Liver (tissue), 8 donors: ENCODE measurements at regions not wholly inside any gene's neighbourhood (a gene's known extent, or its start where the extent isn't known, plus 50 kb on each side); places are given as distances from the start of the nearest gene placed in this dataset.

Experiments
- DNase-seq: peaks from one replicate; pipeline ENCODE4 v3.0.0-alpha.2; 2017; ENCODE audit warnings: low spot score
- H3K27ac ChIP-seq, 2 donors: one replicate each; pipeline ENCODE4 v1.7.0; 2013; ENCODE audit warnings: inconsistent platforms in 2 of 2, low read length in 2 of 2, control low read depth in 1 of 2, low read depth in 1 of 2, mild to moderate bottlenecking in 1 of 2
- H3K27me3 ChIP-seq, 4 donors: one replicate each; pipeline versions ENCODE4 v1.6.1 to v1.7.0; 2013; ENCODE audit warnings: low read length in 3 of 4, inconsistent platforms in 1 of 4, mild to moderate bottlenecking in 1 of 4, moderate library complexity in 1 of 4; ENCODE audit not compliant: control insufficient read depth in 4 of 4, insufficient read depth in 4 of 4
- H3K36me3 ChIP-seq, 4 donors: one replicate each; pipeline versions ENCODE4 v1.6.1 to v1.7.0; 2013; ENCODE audit warnings: low read length in 3 of 4, mild to moderate bottlenecking in 3 of 4, low read depth in 1 of 4, moderate library complexity in 1 of 4; ENCODE audit not compliant: control insufficient read depth in 4 of 4, insufficient read depth in 3 of 4
- H3K4me1 ChIP-seq, 4 donors: one replicate each; pipeline versions ENCODE4 v1.6.1 to v1.7.0; 2013; ENCODE audit warnings: low read length in 3 of 4, mild to moderate bottlenecking in 3 of 4, moderate library complexity in 1 of 4; ENCODE audit not compliant: control insufficient read depth in 4 of 4, insufficient read depth in 4 of 4
- H3K4me3 ChIP-seq, 3 donors: one replicate each; pipeline versions ENCODE4 v1.6.1 to v1.7.0; 2013; ENCODE audit warnings: low read length in 3 of 3, control low read depth in 1 of 3, low read depth in 1 of 3, mild to moderate bottlenecking in 1 of 3
- H3K9ac ChIP-seq, 2 donors: one replicate each; pipeline ENCODE4 v1.7.0; 2013; ENCODE audit warnings: low read length in 2 of 2, mild to moderate bottlenecking in 2 of 2, moderate library complexity in 2 of 2, control low read depth in 1 of 2, low read depth in 1 of 2
- H3K9me3 ChIP-seq, 4 donors: one replicate each; pipeline versions ENCODE4 v1.6.1 to v1.7.0; 2013; ENCODE audit warnings: low read length in 3 of 4; ENCODE audit not compliant: control insufficient read depth in 4 of 4
- EGR1 ChIP-seq, 2 donors: IDR thresholded peaks; 2 replicates each; pipeline ENCODE4 v1.6.1; 2016 to 2018; ENCODE audit warnings: antibody characterized with exemption in 2 of 2, low read depth in 2 of 2
- FOXA1 ChIP-seq: IDR thresholded peaks from 2 replicates; pipeline ENCODE4 v1.6.1; 2016; ENCODE audit warnings: antibody characterized with exemption
- FOXA2 ChIP-seq: IDR thresholded peaks from 2 replicates; pipeline ENCODE4 v1.6.1; 2016; ENCODE audit warnings: antibody characterized with exemption
- GABPA ChIP-seq, 2 donors: IDR thresholded peaks in 1 of 2; conservative IDR thresholded peaks in 1 of 2; 2 replicates each; pipeline ENCODE4 v1.6.1; 2016; ENCODE audit warnings: antibody characterized with exemption in 2 of 2, mild to moderate bottlenecking in 1 of 2, moderate library complexity in 1 of 2
- HNF4A ChIP-seq, 2 donors: conservative IDR thresholded peaks; 2 replicates each; pipeline ENCODE4 v1.6.1; 2016; ENCODE audit warnings: antibody characterized with exemption in 2 of 2, mild to moderate bottlenecking in 2 of 2
- HNF4G ChIP-seq: IDR thresholded peaks from 2 replicates; pipeline ENCODE4 v1.6.1; 2016; ENCODE audit warnings: antibody characterized with exemption
- JUND ChIP-seq, 2 donors: IDR thresholded peaks; 2 replicates each; pipeline ENCODE4 v1.6.1; 2016; ENCODE audit warnings: antibody characterized with exemption in 2 of 2
- NR2F2 ChIP-seq: IDR thresholded peaks from 2 replicates; pipeline ENCODE4 v1.6.1; 2016; ENCODE audit warnings: antibody characterized with exemption
- RAD21 ChIP-seq, 2 donors: IDR thresholded peaks; 2 replicates each; pipeline ENCODE4 v1.6.1; 2016; ENCODE audit warnings: antibody characterized with exemption in 2 of 2, mild to moderate bottlenecking in 2 of 2
- RXRA ChIP-seq, 2 donors: IDR thresholded peaks; 2 replicates each; pipeline ENCODE4 v1.6.1; 2017 to 2018; ENCODE audit warnings: antibody characterized with exemption in 2 of 2, mild to moderate bottlenecking in 1 of 2
- SP1 ChIP-seq: IDR thresholded peaks from 2 replicates; pipeline ENCODE4 v1.6.1; 2018; ENCODE audit warnings: antibody characterized with exemption, mild to moderate bottlenecking
- TAF1 ChIP-seq: conservative IDR thresholded peaks from 2 replicates; pipeline ENCODE4 v1.6.1; 2016; ENCODE audit warnings: antibody characterized with exemption, mild to moderate bottlenecking
- YY1 ChIP-seq: IDR thresholded peaks from 2 replicates; pipeline ENCODE4 v1.6.1; 2016; ENCODE audit warnings: antibody characterized with exemption, mild to moderate bottlenecking
- WGBS: extraction: QIAGEN DNeasy Blood & Tissue Kit; methylation state at CpG from one replicate; pipeline ENCODE4 v1.1.7; 2013; 5-methylcytosine and 5-hydroxymethylcytosine counted together
- TF ChIP-seq, protein P1 (sequence below): IDR thresholded peaks from 2 replicates; pipeline ENCODE4 v1.6.1; 2016; ENCODE audit warnings: antibody characterized with exemption, mild to moderate bottlenecking
- TF ChIP-seq, protein P2 (sequence below): IDR thresholded peaks from 2 replicates; pipeline ENCODE4 v1.6.1; 2016; ENCODE audit warnings: antibody characterized with exemption
- TF ChIP-seq, protein P3 (sequence below): IDR thresholded peaks from 2 replicates; pipeline ENCODE4 v1.6.1; 2016; ENCODE audit warnings: antibody characterized with exemption
- TF ChIP-seq, protein P4 (sequence below): IDR thresholded peaks from 2 replicates; pipeline ENCODE4 v1.6.1; 2016; ENCODE audit warnings: antibody characterized with exemption
- TF ChIP-seq, protein P5 (sequence below): fragments of 150-350 bp; IDR thresholded peaks from 2 replicates; pipeline ENCODE4 v1.5.1; 2017; ENCODE audit warnings: improper control_type of control experiment, low read depth, low read length; ENCODE audit not compliant: missing input control
- donor health status: healthy.
- donor health status: healthy.
- donor health status: healthy.
- donor health status: healthy.
- donor health status: healthy.

DNA sequence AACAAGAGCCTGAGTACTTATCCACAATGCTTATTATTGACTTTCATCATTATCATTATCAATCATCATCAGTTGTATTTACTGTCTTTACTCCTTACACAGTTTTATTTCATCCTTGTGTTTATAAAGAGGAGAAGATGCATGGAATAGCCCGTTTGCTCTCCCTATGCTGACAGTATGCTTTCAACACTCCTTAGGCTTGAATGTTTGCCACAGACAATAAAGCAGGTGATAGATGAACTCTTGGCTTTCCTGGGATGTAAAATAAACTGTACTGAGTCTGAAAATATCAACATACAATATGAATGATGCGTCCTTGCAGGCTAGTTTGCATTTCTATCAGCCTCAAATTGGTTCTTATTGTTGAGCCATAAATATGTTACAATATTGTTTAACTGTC, 891.8 kb upstream of the NCAM2 start:
- Histone ChIP-seq H3K4me1 (no peaks in the 10 kb centered on the region), H3K4me3 (no peak overlapping the region), H3K27me3 (no peaks in the 10 kb centered on the region), H3K36me3 (no peaks in the 10 kb centered on the region), H3K27ac (no peak overlapping the region), H3K9me3 (no peaks in the 10 kb centered on the region), H3K9ac (no peak overlapping the region)
- DNase-seq, result no peak
- TF ChIP-seq, protein P1, sequence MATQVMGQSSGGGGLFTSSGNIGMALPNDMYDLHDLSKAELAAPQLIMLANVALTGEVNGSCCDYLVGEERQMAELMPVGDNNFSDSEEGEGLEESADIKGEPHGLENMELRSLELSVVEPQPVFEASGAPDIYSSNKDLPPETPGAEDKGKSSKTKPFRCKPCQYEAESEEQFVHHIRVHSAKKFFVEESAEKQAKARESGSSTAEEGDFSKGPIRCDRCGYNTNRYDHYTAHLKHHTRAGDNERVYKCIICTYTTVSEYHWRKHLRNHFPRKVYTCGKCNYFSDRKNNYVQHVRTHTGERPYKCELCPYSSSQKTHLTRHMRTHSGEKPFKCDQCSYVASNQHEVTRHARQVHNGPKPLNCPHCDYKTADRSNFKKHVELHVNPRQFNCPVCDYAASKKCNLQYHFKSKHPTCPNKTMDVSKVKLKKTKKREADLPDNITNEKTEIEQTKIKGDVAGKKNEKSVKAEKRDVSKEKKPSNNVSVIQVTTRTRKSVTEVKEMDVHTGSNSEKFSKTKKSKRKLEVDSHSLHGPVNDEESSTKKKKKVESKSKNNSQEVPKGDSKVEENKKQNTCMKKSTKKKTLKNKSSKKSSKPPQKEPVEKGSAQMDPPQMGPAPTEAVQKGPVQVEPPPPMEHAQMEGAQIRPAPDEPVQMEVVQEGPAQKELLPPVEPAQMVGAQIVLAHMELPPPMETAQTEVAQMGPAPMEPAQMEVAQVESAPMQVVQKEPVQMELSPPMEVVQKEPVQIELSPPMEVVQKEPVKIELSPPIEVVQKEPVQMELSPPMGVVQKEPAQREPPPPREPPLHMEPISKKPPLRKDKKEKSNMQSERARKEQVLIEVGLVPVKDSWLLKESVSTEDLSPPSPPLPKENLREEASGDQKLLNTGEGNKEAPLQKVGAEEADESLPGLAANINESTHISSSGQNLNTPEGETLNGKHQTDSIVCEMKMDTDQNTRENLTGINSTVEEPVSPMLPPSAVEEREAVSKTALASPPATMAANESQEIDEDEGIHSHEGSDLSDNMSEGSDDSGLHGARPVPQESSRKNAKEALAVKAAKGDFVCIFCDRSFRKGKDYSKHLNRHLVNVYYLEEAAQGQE, result no peak
- TF ChIP-seq EGR1 (IDR thresholded peaks at IDR 0.05; ENCODE audit: low read depth in 2 of 2) (no peak), GABPA (IDR thresholded peaks at IDR 0.05 in 1 of 2, conservative IDR thresholded peaks at IDR 0.05 in 1 of 2) (no peak), RAD21 (IDR thresholded peaks at IDR 0.05) (no peak), HNF4A (conservative IDR thresholded peaks at IDR 0.05) (no peak), SP1 (no peak), HNF4G (no peak)
- TF ChIP-seq, protein P2, sequence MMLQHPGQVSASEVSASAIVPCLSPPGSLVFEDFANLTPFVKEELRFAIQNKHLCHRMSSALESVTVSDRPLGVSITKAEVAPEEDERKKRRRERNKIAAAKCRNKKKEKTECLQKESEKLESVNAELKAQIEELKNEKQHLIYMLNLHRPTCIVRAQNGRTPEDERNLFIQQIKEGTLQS, result no peak
- WGBS, result 29% methylated on average over 2 of the region's 2 CpGs

DNA sequence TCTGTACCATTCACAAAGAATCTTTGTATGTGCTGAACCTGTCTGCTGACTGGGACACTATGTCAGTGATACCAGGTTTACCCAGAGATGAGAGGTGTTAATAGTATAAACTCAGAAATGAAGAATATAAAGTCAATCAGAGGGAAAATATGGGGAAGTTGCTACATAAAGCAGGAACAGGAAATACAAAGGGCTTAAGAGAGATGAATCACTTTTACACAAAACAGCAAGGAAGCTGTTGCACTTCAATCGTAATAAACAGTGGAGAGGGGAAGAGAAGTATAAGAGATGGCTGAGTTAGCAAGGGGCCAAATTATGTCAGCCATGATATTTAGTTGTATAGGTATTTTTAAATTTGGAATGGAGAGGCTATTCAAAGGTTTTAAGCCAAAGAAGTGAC, 890.2 kb upstream of the NCAM2 start:
- WGBS, result 50% methylated on average over 1 of the region's 1 CpG
- TF ChIP-seq FOXA2, result no peak
- TF ChIP-seq SP1, result no peak
- no peak for TF ChIP-seq RAD21 (IDR thresholded peaks at IDR 0.05)
- TF ChIP-seq HNF4G, result no peak
- no peak for TF ChIP-seq NR2F2
- TF ChIP-seq, protein P1, result no peak
- TF ChIP-seq TAF1, result no peak
- TF ChIP-seq, protein P3, sequence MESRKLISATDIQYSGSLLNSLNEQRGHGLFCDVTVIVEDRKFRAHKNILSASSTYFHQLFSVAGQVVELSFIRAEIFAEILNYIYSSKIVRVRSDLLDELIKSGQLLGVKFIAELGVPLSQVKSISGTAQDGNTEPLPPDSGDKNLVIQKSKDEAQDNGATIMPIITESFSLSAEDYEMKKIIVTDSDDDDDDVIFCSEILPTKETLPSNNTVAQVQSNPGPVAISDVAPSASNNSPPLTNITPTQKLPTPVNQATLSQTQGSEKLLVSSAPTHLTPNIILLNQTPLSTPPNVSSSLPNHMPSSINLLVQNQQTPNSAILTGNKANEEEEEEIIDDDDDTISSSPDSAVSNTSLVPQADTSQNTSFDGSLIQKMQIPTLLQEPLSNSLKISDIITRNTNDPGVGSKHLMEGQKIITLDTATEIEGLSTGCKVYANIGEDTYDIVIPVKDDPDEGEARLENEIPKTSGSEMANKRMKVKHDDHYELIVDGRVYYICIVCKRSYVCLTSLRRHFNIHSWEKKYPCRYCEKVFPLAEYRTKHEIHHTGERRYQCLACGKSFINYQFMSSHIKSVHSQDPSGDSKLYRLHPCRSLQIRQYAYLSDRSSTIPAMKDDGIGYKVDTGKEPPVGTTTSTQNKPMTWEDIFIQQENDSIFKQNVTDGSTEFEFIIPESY, result no peak
- no peak for TF ChIP-seq FOXA1
- TF ChIP-seq, protein P2, result no peak
- no peak for TF ChIP-seq JUND (IDR thresholded peaks at IDR 0.05)
- no peak for TF ChIP-seq RXRA (IDR thresholded peaks at IDR 0.05)
- no peak for TF ChIP-seq EGR1 (IDR thresholded peaks at IDR 0.05; ENCODE audit: low read depth in 2 of 2)
- TF ChIP-seq HNF4A (conservative IDR thresholded peaks at IDR 0.05), result no peak
- TF ChIP-seq GABPA (IDR thresholded peaks at IDR 0.05 in 1 of 2, conservative IDR thresholded peaks at IDR 0.05 in 1 of 2), result no peak
- TF ChIP-seq, protein P4, sequence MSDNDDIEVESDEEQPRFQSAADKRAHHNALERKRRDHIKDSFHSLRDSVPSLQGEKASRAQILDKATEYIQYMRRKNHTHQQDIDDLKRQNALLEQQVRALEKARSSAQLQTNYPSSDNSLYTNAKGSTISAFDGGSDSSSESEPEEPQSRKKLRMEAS, result no peak
- TF ChIP-seq, protein P5, sequence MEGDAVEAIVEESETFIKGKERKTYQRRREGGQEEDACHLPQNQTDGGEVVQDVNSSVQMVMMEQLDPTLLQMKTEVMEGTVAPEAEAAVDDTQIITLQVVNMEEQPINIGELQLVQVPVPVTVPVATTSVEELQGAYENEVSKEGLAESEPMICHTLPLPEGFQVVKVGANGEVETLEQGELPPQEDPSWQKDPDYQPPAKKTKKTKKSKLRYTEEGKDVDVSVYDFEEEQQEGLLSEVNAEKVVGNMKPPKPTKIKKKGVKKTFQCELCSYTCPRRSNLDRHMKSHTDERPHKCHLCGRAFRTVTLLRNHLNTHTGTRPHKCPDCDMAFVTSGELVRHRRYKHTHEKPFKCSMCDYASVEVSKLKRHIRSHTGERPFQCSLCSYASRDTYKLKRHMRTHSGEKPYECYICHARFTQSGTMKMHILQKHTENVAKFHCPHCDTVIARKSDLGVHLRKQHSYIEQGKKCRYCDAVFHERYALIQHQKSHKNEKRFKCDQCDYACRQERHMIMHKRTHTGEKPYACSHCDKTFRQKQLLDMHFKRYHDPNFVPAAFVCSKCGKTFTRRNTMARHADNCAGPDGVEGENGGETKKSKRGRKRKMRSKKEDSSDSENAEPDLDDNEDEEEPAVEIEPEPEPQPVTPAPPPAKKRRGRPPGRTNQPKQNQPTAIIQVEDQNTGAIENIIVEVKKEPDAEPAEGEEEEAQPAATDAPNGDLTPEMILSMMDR, result no peak
- TF ChIP-seq YY1, result no peak
- no peaks in the 10 kb centered on the region for H3K27me3 ChIP-seq
- no peak overlapping the region for H3K27ac ChIP-seq
- no peaks in the 10 kb centered on the region for H3K9me3 ChIP-seq
- H3K4me3 ChIP-seq, result no peak overlapping the region
- no peak overlapping the region for H3K9ac ChIP-seq
- no peaks in the 10 kb centered on the region for H3K36me3 ChIP-seq
- no peaks in the 10 kb centered on the region for H3K4me1 ChIP-seq
- no peak for DNase-seq
